ENCODE measurements at regions not wholly inside any gene's neighbourhood (a gene's known extent, or its start where the extent isn't known, plus 50 kb on each side); places are given as distances from the start of the nearest gene placed in this dataset.
"Not testable (repeated sequence)": the region's sequence is repeated elsewhere in the genome, so short reads cannot be mapped to it uniquely, and the experiment has no call there.

- DNase-seq = no peak
Observed at GRCh38 chr17:62149961-62150360, 84.9 kb upstream of the MED13 start.

GRCh38 chr17:62147284-62147683, 82.2 kb upstream of the MED13 start:
- DNase-seq = no peak

- DNase-seq = no peak
Observed at GRCh38 chr17:62140836-62141235, 75.8 kb upstream of the MED13 start.

- no peak for DNase-seq
Observed at GRCh38 chr17:62140376-62140775, 75.3 kb upstream of the MED13 start.

GRCh38 chr17:62139690-62140354, 74.7 kb upstream of the MED13 start:
- DNase-seq = not testable (repeated sequence)

- no peak for DNase-seq
Observed at GRCh38 chr17:62139141-62139540, 74.1 kb upstream of the MED13 start.

- not testable (repeated sequence) for DNase-seq
Observed at GRCh38 chr17:62138676-62139121, 73.6 kb upstream of the MED13 start.

- not testable (repeated sequence) for DNase-seq
Observed at GRCh38 chr17:62137734-62138624, 72.9 kb upstream of the MED13 start.

DNA sequence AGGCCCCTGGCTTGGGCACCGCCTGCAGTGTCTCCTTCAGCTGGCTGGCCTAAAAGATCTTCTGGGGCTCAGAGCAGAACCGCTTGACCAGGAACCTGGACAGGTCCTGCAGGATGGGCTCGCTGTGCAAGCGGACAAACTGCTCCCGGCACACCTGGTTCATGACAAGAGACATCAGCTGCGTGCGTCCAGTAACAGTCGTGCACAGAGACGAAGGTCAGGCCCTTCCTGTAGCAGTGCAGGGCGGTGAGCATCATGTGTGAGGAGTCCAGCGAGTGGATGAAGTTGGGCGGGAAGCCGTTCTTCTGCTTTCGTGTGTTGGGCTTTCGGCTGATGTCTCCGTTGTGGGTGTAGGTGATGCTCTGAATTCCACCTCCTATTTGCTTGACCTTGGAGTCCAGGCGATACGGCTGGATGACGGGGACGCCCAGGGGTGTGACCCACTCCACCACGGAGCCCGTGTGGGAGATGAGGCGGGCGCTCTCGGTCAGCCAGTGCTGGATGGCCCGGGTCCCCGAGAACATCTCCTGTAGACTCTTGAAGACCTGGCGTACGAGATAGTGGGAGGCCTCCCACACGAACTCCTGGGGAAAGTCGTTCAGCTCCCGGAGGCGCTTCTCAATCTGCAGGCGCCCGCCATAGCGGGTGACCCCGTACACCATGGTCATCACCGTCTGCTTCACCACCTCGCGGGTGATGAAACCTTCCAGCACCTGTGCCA, 72.1 kb upstream of the MED13 start:
- DNase-seq = not testable (repeated sequence)

- no peak for DNase-seq
Observed at GRCh38 chr17:62135742-62136141, 70.7 kb upstream of the MED13 start.

DNA sequence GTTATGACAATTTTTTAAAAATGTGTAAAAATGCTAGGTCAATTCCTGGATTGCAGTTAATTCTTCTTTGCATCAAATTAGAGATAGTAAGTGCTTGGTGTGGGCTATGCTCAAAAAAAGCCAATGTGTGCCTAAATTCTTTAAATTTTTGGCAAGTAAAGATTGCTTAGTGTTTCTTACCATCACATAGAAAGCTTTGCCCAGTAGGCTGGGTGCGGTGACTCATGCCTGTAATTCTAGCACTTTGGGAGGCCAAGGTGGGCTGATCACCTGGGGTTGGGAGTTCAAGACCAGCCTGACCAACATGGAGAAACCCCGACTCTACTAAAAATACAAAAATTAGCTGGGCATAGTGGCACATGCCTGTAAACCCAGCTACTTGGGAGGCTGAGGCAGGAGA, 70.0 kb upstream of the MED13 start:
- DNase-seq = not testable (repeated sequence)

DNA sequence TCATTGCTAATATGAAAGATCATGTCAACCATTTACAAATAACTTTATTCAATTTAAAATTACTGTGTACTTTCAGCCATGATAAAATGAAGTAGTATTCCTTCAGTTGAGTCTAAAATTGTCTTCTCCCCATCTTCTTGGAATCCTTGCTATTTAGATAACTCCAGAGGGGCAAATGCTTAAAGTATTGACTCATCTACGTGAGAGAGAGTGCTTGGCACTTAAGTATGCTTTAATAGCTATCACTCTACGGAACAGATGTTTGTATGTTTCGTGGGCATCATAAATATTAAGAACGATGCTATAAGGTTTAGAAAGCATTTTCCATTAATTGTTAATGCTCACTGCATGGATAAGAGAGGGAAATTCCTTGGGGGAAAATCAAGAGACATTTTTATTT, 69.3 kb upstream of the MED13 start:
- no peak for DNase-seq

- DNase-seq = not testable (repeated sequence)
Observed at GRCh38 chr17:62131271-62131670, 66.2 kb upstream of the MED13 start.

DNA sequence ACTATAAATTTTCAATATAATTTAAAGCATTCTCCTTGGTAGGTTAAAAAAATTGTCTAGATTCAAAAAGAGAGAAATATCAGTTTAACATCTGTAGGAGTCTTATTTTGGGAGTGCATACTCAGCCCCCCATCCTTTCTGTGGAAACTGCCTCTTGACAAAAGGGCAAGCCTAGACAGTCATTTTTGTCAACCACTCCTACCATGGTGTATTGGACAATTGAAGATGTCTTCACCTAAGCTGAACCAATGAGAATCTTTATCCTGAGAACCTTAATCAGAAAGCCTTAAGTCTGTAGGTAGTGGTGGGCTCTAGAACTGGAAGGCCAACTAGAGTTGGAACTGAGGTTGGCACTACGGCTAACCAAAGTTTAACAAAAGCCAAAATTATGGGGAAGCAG, 65.7 kb upstream of the MED13 start:
- DNase-seq = no peak

DNA sequence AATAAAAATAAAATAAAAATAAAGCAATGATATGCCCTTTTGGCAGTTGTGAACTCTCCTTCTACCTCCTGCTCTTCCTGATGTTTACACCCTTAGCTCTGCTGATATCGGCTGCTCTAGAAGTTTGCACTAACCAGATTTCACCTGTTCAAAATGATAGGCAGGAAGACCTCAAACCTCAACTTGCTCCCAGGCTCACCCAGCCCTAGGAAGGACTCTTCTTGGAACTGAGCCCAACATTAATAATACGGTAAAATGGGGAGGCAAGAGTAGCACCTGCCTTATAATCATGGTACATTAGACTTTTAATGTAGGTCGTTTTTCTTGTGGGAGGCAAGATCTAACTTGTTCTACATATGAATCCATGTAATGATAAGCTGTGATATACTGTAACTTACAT, 61.2 kb upstream of the MED13 start:
- no peak for DNase-seq

GRCh38 chr17:62125307-62125706, 60.2 kb upstream of the MED13 start:
- DNase-seq = no peak

- no peak for DNase-seq
Observed at GRCh38 chr17:62121025-62121730, 56.1 kb upstream of the MED13 start.

GRCh38 chr17:62119373-62119772, 54.3 kb upstream of the MED13 start:
- DNase-seq = no peak

All from T1000 (cell line).